ENCODE measurements at regions not wholly inside any gene's neighbourhood (a gene's known extent, or its start where the extent isn't known, plus 50 kb on each side); places are given as distances from the start of the nearest gene placed in this dataset.

DNA sequence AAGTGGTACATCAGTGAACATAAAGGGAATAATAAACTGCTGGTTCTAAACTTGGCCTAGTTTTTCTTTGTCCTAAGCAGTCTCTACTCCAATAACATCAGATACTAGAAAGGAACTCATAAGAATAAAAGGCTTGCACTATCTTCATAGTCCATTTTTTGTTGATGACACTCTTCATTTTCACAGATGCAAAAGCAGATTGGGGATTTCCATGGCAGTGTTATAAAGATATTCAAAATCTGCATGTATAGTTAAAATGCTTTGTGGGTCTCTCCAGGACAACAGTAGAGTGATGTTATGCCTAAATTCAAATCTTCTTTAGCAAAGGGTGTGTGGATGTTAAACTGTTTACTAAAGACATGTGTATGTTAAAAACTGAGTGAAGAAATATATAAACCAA lies 745.8 kb downstream of the TRHDE start:
- no peaks in the 10 kb centered on the region for H3K27me3 Mint-ChIP-seq (ENCODE audit: low read depth)
- H3K4me1 Mint-ChIP-seq: peaks cover 10 to 15% of the 10 kb centered on the region in 2 experiments
- no peak for DNase-seq
- Histone ChIP-seq H2BK15ac (ENCODE audit: low read depth, low read length) (no peak overlapping the region), H3T11ph (ENCODE audit: low read length) (no peak overlapping the region), H3K9ac (ENCODE audit: extremely low read depth, insufficient read length, low read length) (no peak overlapping the region), H3K23me2 (ENCODE audit: insufficient read length, low read depth, low read length, poor library complexity, severe bottlenecking) (no peaks in the 10 kb centered on the region), H3K4me2 (ENCODE audit: insufficient read depth, insufficient read length, low read length) (no peak overlapping the region), H3K79me2 (ENCODE audit: insufficient read depth, low read length) (no peaks in the 10 kb centered on the region), H3K23ac (ENCODE audit: insufficient read length, low read depth, low read length) (no peak overlapping the region), H2AFZ (ENCODE audit: low read length) (no peak overlapping the region), H3K79me1 (ENCODE audit: insufficient read depth, low read depth, low read length, poor library complexity, severe bottlenecking) (no peaks in the 10 kb centered on the region), H2BK5ac (ENCODE audit: insufficient read length, low read length) (no peak overlapping the region), H4K91ac (ENCODE audit: insufficient read length, low read depth, low read length) (no peak overlapping the region), H3K9me3 (ENCODE audit: control insufficient read depth, low read depth, low read length) (no peaks in the 10 kb centered on the region), H2BK12ac (ENCODE audit: insufficient read length, low read depth, low read length) (no peak overlapping the region), H3K4ac (ENCODE audit: low read depth, low read length) (no peak overlapping the region), H4K20me1 (ENCODE audit: control insufficient read depth, insufficient read depth, insufficient read length) (no peaks in the 10 kb centered on the region), H3K27me3 (ENCODE audit: insufficient read depth, low read length) (no peaks in the 10 kb centered on the region), H3K27ac (ENCODE audit: insufficient read length, low read depth, low read length) (no peak overlapping the region), H2AK5ac (ENCODE audit: insufficient read length, low read length) (no peak overlapping the region), H3K56ac (ENCODE audit: insufficient read length, low read depth, low read length) (no peak overlapping the region), H3K18ac (ENCODE audit: insufficient read length, low read depth, low read length) (no peak overlapping the region), H2BK120ac (ENCODE audit: low read depth, low read length, poor library complexity, severe bottlenecking) (no peak overlapping the region), H3K4me1 (ENCODE audit: insufficient read depth, low read length) (no peaks in the 10 kb centered on the region; the same call in 1 of the 2 replicates), H2BK20ac (ENCODE audit: low read depth, low read length, poor library complexity, severe bottlenecking) (no peak overlapping the region), H3K14ac (ENCODE audit: insufficient read depth, low read length) (no peak overlapping the region), H4K8ac (replicated peaks; ENCODE audit: insufficient read length, low read depth, low read length) (no peak overlapping the region), H4K5ac (ENCODE audit: insufficient read length, low read depth, low read length) (no peak overlapping the region)
- H3K9me3 Mint-ChIP-seq: peaks cover 3% of the 10 kb centered on the region in 2 experiments; a peak in 3 of 5 replicates
- TF ChIP-seq, protein P1, sequence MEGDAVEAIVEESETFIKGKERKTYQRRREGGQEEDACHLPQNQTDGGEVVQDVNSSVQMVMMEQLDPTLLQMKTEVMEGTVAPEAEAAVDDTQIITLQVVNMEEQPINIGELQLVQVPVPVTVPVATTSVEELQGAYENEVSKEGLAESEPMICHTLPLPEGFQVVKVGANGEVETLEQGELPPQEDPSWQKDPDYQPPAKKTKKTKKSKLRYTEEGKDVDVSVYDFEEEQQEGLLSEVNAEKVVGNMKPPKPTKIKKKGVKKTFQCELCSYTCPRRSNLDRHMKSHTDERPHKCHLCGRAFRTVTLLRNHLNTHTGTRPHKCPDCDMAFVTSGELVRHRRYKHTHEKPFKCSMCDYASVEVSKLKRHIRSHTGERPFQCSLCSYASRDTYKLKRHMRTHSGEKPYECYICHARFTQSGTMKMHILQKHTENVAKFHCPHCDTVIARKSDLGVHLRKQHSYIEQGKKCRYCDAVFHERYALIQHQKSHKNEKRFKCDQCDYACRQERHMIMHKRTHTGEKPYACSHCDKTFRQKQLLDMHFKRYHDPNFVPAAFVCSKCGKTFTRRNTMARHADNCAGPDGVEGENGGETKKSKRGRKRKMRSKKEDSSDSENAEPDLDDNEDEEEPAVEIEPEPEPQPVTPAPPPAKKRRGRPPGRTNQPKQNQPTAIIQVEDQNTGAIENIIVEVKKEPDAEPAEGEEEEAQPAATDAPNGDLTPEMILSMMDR (conservative IDR thresholded peaks at IDR 0.05): no peak
- H3K27ac Mint-ChIP-seq: no peak overlapping the region
- peaks cover 0 to 4% (median 0%) of the 10 kb centered on the region in 3 experiments; a peak in 4 of 7 replicates for H3K36me3 Mint-ChIP-seq (ENCODE audit: insufficient read depth in 1 of 3, low read depth in 3 of 3)
- no peak overlapping the region for H3K4me3 Mint-ChIP-seq

Measured in H9 (cell line).